MCF 10A (cell line): ENCODE measurements at regions not wholly inside any gene's neighbourhood (a gene's known extent, or its start where the extent isn't known, plus 50 kb on each side); places are given as distances from the start of the nearest gene placed in this dataset.
A peak's percentile ranks its signal among the peaks of the same experiment; 100 is the strongest.

Experiments
- BruUV-seq: library from RNA; stranded (reverse); fragments of 400-500 nt; replicated peaks from 2 replicates; lab custom pipeline; 2021; lab: Mats Ljungman, UMichigan
- CTCF ChIA-PET: fragments of 300-600 bp; sonication (Branson Sonifier 250); formaldehyde crosslinking; extraction: SDS; loops from one replicate; lab custom pipeline; 2021; ENCODE audit warnings: antibody characterized with exemption, inconsistent platforms; lab: Yijun Ruan, JAX
- POLR2A ChIA-PET: fragments of 300-600, 350-650 bp; sonication (Branson Sonifier 250); formaldehyde crosslinking; extraction: SDS; loops from one replicate; lab custom pipeline; 2020; ENCODE audit warnings: antibody characterized with exemption, inconsistent platforms; lab: Yijun Ruan, JAX
- DNase-seq: peaks from one replicate; pipeline ENCODE4 v3.0.0-alpha.2; 2018; ENCODE audit not compliant: unreplicated experiment
- H3K27ac Mint-ChIP-seq: one replicate; pipeline ENCODE4 v1.8.0; 2022; ENCODE audit warnings: mild to moderate bottlenecking, low read depth, mixed read lengths; ENCODE audit not compliant: unreplicated experiment
- H3K27me3 Mint-ChIP-seq: one replicate; pipeline ENCODE4 v1.8.0; 2022; ENCODE audit warnings: mixed read lengths; ENCODE audit not compliant: insufficient read depth, unreplicated experiment
- H3K36me3 Mint-ChIP-seq: one replicate; pipeline ENCODE4 v1.8.0; 2022; ENCODE audit warnings: mild to moderate bottlenecking, moderate library complexity, mixed read lengths; ENCODE audit not compliant: insufficient read depth, unreplicated experiment
- H3K4me1 Mint-ChIP-seq: one replicate; pipeline ENCODE4 v1.8.0; 2022; ENCODE audit warnings: mixed read lengths; ENCODE audit not compliant: insufficient read depth, unreplicated experiment
- H3K4me3 Mint-ChIP-seq: one replicate; pipeline ENCODE4 v1.8.0; 2022; ENCODE audit warnings: mild to moderate bottlenecking, moderate library complexity, mixed read lengths; ENCODE audit not compliant: unreplicated experiment
- H3K9me3 Mint-ChIP-seq: one replicate; pipeline ENCODE4 v1.8.0; 2022; ENCODE audit warnings: mixed read lengths; ENCODE audit not compliant: unreplicated experiment
- CTCF ChIP-seq: fragments of 200-600 bp; IDR thresholded peaks from one replicate; pipeline ENCODE4 v1.8.0; 2022; ENCODE audit warnings: antibody characterized with exemption, mild to moderate bottlenecking; ENCODE audit not compliant: unreplicated experiment
- intact Hi-C: fragments of 100-400 bp; cut with micrococcal nuclease; formaldehyde crosslinking; loops from 2 replicates; pipeline ENCODE4 v1.14.1; 2022

GRCh38 chr6:152879681-152880080 lies 103.2 kb downstream of the FBXO5 start:
- Mint-ChIP-seq H3K4me3 (no peak overlapping the region), H3K27ac (no peak overlapping the region), H3K4me1 (no peaks in the 10 kb centered on the region), H3K27me3 (peaks cover 84% of the 10 kb centered on the region), H3K36me3 (no peaks in the 10 kb centered on the region), H3K9me3 (peaks cover 14% of the 10 kb centered on the region)
- POLR2A ChIA-PET, result interaction anchor here (0.6 kb wide), 1 partner anchor 66 kb away, joined by 3 read pairs; no protein-coding TSS in a partner anchor
- BruUV-seq, result no TSS peak
- no peak for TF ChIP-seq CTCF
- no peak for DNase-seq
- intact Hi-C loops, result no loop called here
- CTCF ChIA-PET, result interaction anchor here (0.6 kb wide), 1 partner anchor 17 kb away, joined by 3 read pairs; no protein-coding TSS in a partner anchor

GRCh38 chr6:152893187-152893586 lies 89.7 kb downstream of the FBXO5 start:
- CTCF ChIA-PET, result interaction anchor here (0.7 kb wide), 2 partner anchors 28 to 350 kb away, joined by 3 read pairs; no protein-coding TSS in a partner anchor
- no peak for TF ChIP-seq CTCF
- Mint-ChIP-seq H3K4me1 (no peaks in the 10 kb centered on the region), H3K36me3 (no peaks in the 10 kb centered on the region), H3K9me3 (no peaks in the 10 kb centered on the region), H3K27me3 (peaks cover 100% of the 10 kb centered on the region), H3K27ac (no peak overlapping the region), H3K4me3 (no peak overlapping the region)
- DNase-seq, result no peak
- BruUV-seq, result no TSS peak
- intact Hi-C loops, result no loop called here
- POLR2A ChIA-PET, result interaction anchor here (2.3 kb wide), 1 partner anchor 12 kb away, joined by 6 read pairs; no protein-coding TSS in a partner anchor

GRCh38 chr6:152896923-152897322 lies 85.9 kb downstream of the FBXO5 start:
- no TSS peak for BruUV-seq
- Mint-ChIP-seq H3K27me3 (peaks cover 100% of the 10 kb centered on the region), H3K27ac (no peak overlapping the region), H3K4me1 (no peaks in the 10 kb centered on the region), H3K36me3 (no peaks in the 10 kb centered on the region), H3K4me3 (no peak overlapping the region), H3K9me3 (no peaks in the 10 kb centered on the region)
- intact Hi-C loops, result loop anchor here (2.0 to 5.0 kb wide), 2 partner anchors 35 to 148 kb away; no protein-coding TSS in a partner anchor
- DNase-seq, result peak; percentile 9
- CTCF ChIA-PET, result interaction anchor here (0.6 to 2.3 kb wide), 15 partner anchors 16 to 160 kb away, joined by 3 to 8 read pairs (median 4); no protein-coding TSS in a partner anchor
- POLR2A ChIA-PET, result interaction anchor here (1.1 kb wide), 1 partner anchor 16 kb away, joined by 4 read pairs; no protein-coding TSS in a partner anchor
- TF ChIP-seq CTCF, result no peak

- Mint-ChIP-seq H3K27me3 (peaks cover 100% of the 10 kb centered on the region), H3K4me3 (no peak overlapping the region), H3K4me1 (no peaks in the 10 kb centered on the region), H3K27ac (no peak overlapping the region), H3K36me3 (no peaks in the 10 kb centered on the region), H3K9me3 (no peaks in the 10 kb centered on the region)
- intact Hi-C loops, result loop anchor here (2.0 to 5.0 kb wide), 2 partner anchors 36 to 149 kb away; no protein-coding TSS in a partner anchor
- DNase-seq, result peak; percentile 79
- ChIA-PET CTCF (interaction anchor here (0.6 to 2.3 kb wide), 26 partner anchors 10 to 1566 kb away, joined by 3 to 15 read pairs (median 4); no protein-coding TSS in a partner anchor), POLR2A (no interaction called here)
- peak; percentile 79 for TF ChIP-seq CTCF
- BruUV-seq, result no TSS peak
Observed at GRCh38 chr6:152897807-152898399, 84.9 kb downstream of the FBXO5 start.
